ENCODE measurements at regions not wholly inside any gene's neighbourhood (a gene's known extent, or its start where the extent isn't known, plus 50 kb on each side); places are given as distances from the start of the nearest gene placed in this dataset.

DNA sequence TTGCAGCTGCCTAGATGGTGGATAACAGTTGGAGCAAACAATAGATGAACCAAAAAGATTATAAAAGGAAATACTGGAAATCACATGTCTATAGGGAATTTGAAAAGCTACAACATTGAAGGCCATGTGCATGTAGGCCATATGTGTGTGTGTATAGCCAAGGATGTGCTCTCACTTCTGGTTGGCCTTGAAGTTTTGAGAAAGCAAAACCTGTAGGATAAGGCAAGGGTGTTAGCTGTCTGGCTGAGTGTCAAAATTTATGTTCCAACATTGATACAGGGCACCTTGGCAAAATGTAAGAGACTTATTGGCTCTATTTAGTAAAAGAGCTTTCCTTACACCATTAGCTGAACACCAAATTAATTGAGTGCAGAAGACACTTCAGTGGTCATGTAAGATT, 1723.6 kb upstream of the PCDH20 start:
- no peak for DNase-seq
- no peak overlapping the region for H3K4me3 ChIP-seq (ENCODE audit: low read length)
- no peaks in the 10 kb centered on the region for H3K4me1 ChIP-seq (ENCODE audit: control insufficient read depth, insufficient read depth, low read length)
- H3K27me3 ChIP-seq (ENCODE audit: control insufficient read depth, insufficient read depth, low read length) = no peaks in the 10 kb centered on the region
- H3K27ac ChIP-seq (ENCODE audit: low read length) = no peak overlapping the region
- H3K36me3 ChIP-seq (ENCODE audit: control insufficient read depth, insufficient read depth, low read length) = no peaks in the 10 kb centered on the region
- no peaks in the 10 kb centered on the region for H3K9me3 ChIP-seq (replicated peaks; ENCODE audit: control insufficient read depth, low read depth, low read length)

- H3K27ac ChIP-seq (ENCODE audit: low read length) = no peak overlapping the region
- no peaks in the 10 kb centered on the region for H3K9me3 ChIP-seq (replicated peaks; ENCODE audit: control insufficient read depth, low read depth, low read length)
- no peak overlapping the region for H3K4me3 ChIP-seq (ENCODE audit: low read length)
- no peaks in the 10 kb centered on the region for H3K36me3 ChIP-seq (ENCODE audit: control insufficient read depth, insufficient read depth, low read length)
- no peaks in the 10 kb centered on the region for H3K4me1 ChIP-seq (ENCODE audit: control insufficient read depth, insufficient read depth, low read length)
- no peak for DNase-seq
- no peaks in the 10 kb centered on the region for H3K27me3 ChIP-seq (ENCODE audit: control insufficient read depth, insufficient read depth, low read length)
Measured at GRCh38 chr13:63129995-63130394, 1714.3 kb upstream of the PCDH20 start.

DNA sequence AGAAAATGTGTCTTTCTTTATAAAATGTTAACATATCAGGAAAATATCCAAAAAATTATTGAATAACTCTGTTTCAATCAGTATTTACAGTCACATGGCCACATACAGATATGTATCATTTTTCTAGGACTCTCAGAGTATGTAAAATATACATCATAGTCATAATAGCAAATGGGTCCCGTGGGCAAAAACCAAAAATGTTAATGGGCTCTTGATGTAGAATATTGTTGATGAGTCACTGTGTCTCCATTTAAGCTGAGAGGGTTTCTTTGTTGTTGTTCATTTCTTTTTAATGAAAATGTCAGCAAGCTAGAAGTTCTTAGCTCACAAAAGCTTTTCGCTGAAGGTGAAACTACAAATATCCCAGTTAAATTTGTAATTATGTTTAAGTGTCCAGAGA, 1713.1 kb upstream of the PCDH20 start:
- no peaks in the 10 kb centered on the region for H3K9me3 ChIP-seq (replicated peaks; ENCODE audit: control insufficient read depth, low read depth, low read length)
- no peaks in the 10 kb centered on the region for H3K36me3 ChIP-seq (ENCODE audit: control insufficient read depth, insufficient read depth, low read length)
- H3K4me3 ChIP-seq (ENCODE audit: low read length) = no peak overlapping the region
- no peaks in the 10 kb centered on the region for H3K27me3 ChIP-seq (ENCODE audit: control insufficient read depth, insufficient read depth, low read length)
- H3K4me1 ChIP-seq (ENCODE audit: control insufficient read depth, insufficient read depth, low read length) = no peaks in the 10 kb centered on the region
- H3K27ac ChIP-seq (ENCODE audit: low read length) = no peak overlapping the region
- no peak for DNase-seq
- no CpG with 5 or more reads among the region's 2 CpGs for WGBS (ENCODE audit: insufficient coverage)

- Histone ChIP-seq H3K9me3 (replicated peaks; ENCODE audit: control insufficient read depth, low read depth, low read length) (no peaks in the 10 kb centered on the region), H3K36me3 (ENCODE audit: control insufficient read depth, insufficient read depth, low read length) (no peaks in the 10 kb centered on the region), H3K27me3 (ENCODE audit: control insufficient read depth, insufficient read depth, low read length) (no peaks in the 10 kb centered on the region), H3K27ac (ENCODE audit: low read length) (no peak overlapping the region), H3K4me1 (ENCODE audit: control insufficient read depth, insufficient read depth, low read length) (no peaks in the 10 kb centered on the region), H3K4me3 (ENCODE audit: low read length) (no peak overlapping the region)
- peak; percentile 42 for DNase-seq
- WGBS (ENCODE audit: insufficient coverage) = no CpG with 5 or more reads among the region's 1 CpG
Measured at GRCh38 chr13:63124863-63125262, 1709.2 kb upstream of the PCDH20 start.

GRCh38 chr13:63120883-63121282, 1705.2 kb upstream of the PCDH20 start:
- DNase-seq = no peak
- no CpG with 5 or more reads among the region's 2 CpGs for WGBS (ENCODE audit: insufficient coverage)
- no peaks in the 10 kb centered on the region for H3K36me3 ChIP-seq (ENCODE audit: control insufficient read depth, insufficient read depth, low read length)
- no peaks in the 10 kb centered on the region for H3K4me1 ChIP-seq (ENCODE audit: control insufficient read depth, insufficient read depth, low read length)
- H3K27me3 ChIP-seq (ENCODE audit: control insufficient read depth, insufficient read depth, low read length) = no peaks in the 10 kb centered on the region
- no peak overlapping the region for H3K27ac ChIP-seq (ENCODE audit: low read length)
- no peaks in the 10 kb centered on the region for H3K9me3 ChIP-seq (replicated peaks; ENCODE audit: control insufficient read depth, low read depth, low read length)
- no peak overlapping the region for H3K4me3 ChIP-seq (ENCODE audit: low read length)

GRCh38 chr13:63117710-63118109, 1702.1 kb upstream of the PCDH20 start:
- 99% methylated on average over 13 of the region's 15 CpGs for WGBS (ENCODE audit: insufficient coverage)
- Histone ChIP-seq H3K4me3 (ENCODE audit: low read length) (no peak overlapping the region), H3K27ac (ENCODE audit: low read length) (no peak overlapping the region), H3K36me3 (ENCODE audit: control insufficient read depth, insufficient read depth, low read length) (no peaks in the 10 kb centered on the region), H3K4me1 (ENCODE audit: control insufficient read depth, insufficient read depth, low read length) (no peaks in the 10 kb centered on the region), H3K9me3 (replicated peaks; ENCODE audit: control insufficient read depth, low read depth, low read length) (no peaks in the 10 kb centered on the region), H3K27me3 (ENCODE audit: control insufficient read depth, insufficient read depth, low read length) (no peaks in the 10 kb centered on the region)
- no peak for DNase-seq

- Histone ChIP-seq H3K27me3 (ENCODE audit: control insufficient read depth, insufficient read depth, low read length) (no peaks in the 10 kb centered on the region), H3K27ac (ENCODE audit: low read length) (no peak overlapping the region), H3K4me1 (ENCODE audit: control insufficient read depth, insufficient read depth, low read length) (no peaks in the 10 kb centered on the region), H3K36me3 (ENCODE audit: control insufficient read depth, insufficient read depth, low read length) (no peaks in the 10 kb centered on the region), H3K9me3 (replicated peaks; ENCODE audit: control insufficient read depth, low read depth, low read length) (no peaks in the 10 kb centered on the region), H3K4me3 (ENCODE audit: low read length) (no peak overlapping the region)
- DNase-seq = no peak
- WGBS (ENCODE audit: insufficient coverage) = no CpG with 5 or more reads among the region's 2 CpGs
Measured at GRCh38 chr13:63112799-63113395, 1697.2 kb upstream of the PCDH20 start.

DNA sequence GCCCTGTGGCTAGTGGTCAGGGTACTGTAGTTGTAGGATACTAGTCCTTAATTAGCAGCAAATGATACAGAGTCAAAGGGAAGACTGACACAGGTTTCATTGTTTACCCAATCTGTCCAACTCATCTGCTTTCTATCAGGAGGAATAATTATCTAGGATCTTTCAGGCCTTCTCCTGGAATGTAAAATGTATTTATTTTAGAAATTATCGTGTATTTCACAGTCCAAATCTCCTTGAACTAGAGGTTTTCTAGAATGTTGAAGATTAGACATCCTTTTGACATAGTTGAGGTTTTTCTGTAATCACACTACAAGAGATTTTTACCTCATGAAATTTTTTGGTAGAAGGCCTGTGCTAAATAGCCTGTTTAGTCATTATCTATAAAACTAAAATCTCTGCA, 1694.8 kb upstream of the PCDH20 start:
- no peaks in the 10 kb centered on the region for H3K27me3 ChIP-seq (ENCODE audit: control insufficient read depth, insufficient read depth, low read length)
- H3K27ac ChIP-seq (ENCODE audit: low read length) = no peak overlapping the region
- no CpG with 5 or more reads among the region's 1 CpG for WGBS (ENCODE audit: insufficient coverage)
- H3K9me3 ChIP-seq (replicated peaks; ENCODE audit: control insufficient read depth, low read depth, low read length) = no peaks in the 10 kb centered on the region
- H3K4me1 ChIP-seq (ENCODE audit: control insufficient read depth, insufficient read depth, low read length) = no peaks in the 10 kb centered on the region
- H3K36me3 ChIP-seq (ENCODE audit: control insufficient read depth, insufficient read depth, low read length) = no peaks in the 10 kb centered on the region
- H3K4me3 ChIP-seq (ENCODE audit: low read length) = no peak overlapping the region
- DNase-seq = no peak

- Histone ChIP-seq H3K27ac (ENCODE audit: low read length) (no peak overlapping the region), H3K27me3 (ENCODE audit: control insufficient read depth, insufficient read depth, low read length) (no peaks in the 10 kb centered on the region), H3K9me3 (replicated peaks; ENCODE audit: control insufficient read depth, low read depth, low read length) (no peaks in the 10 kb centered on the region), H3K4me3 (ENCODE audit: low read length) (no peak overlapping the region), H3K36me3 (ENCODE audit: control insufficient read depth, insufficient read depth, low read length) (no peaks in the 10 kb centered on the region), H3K4me1 (ENCODE audit: control insufficient read depth, insufficient read depth, low read length) (no peaks in the 10 kb centered on the region)
- 14% methylated on average over 1 of the region's 5 CpGs for WGBS (ENCODE audit: insufficient coverage)
- DNase-seq = peak; percentile 3
Measured at GRCh38 chr13:63107179-63107943, 1691.7 kb upstream of the PCDH20 start.

DNA sequence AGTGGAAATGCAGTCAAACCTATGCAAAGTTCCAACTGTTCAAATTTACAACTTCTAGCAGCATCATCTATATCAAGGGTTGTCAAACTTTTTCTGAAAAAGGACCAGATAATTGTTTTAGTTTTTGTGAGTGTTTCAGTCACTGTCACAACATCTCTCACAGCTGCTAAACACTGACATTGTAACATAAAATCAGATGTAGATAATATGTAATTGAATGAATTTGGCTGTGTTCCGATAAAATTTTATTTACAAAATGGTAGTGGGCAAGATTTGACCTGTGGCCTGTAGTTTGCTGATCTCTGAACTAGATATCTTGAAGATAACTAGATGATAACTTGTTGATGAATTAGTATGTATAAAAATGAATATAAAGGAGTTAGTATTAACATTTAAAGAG, 1679.1 kb upstream of the PCDH20 start:
- Histone ChIP-seq H3K36me3 (ENCODE audit: control insufficient read depth, insufficient read depth, low read length) (no peaks in the 10 kb centered on the region), H3K9me3 (replicated peaks; ENCODE audit: control insufficient read depth, low read depth, low read length) (no peaks in the 10 kb centered on the region), H3K4me1 (ENCODE audit: control insufficient read depth, insufficient read depth, low read length) (no peaks in the 10 kb centered on the region), H3K4me3 (ENCODE audit: low read length) (no peak overlapping the region), H3K27ac (ENCODE audit: low read length) (no peak overlapping the region), H3K27me3 (ENCODE audit: control insufficient read depth, insufficient read depth, low read length) (no peaks in the 10 kb centered on the region)
- no peak for DNase-seq
- WGBS (ENCODE audit: insufficient coverage) = 100% methylated on average over 1 of the region's 1 CpG
